HG03457 (cell line): ENCODE measurements at regions not wholly inside any gene's neighbourhood (a gene's known extent, or its start where the extent isn't known, plus 50 kb on each side); places are given as distances from the start of the nearest gene placed in this dataset.
"Not testable (repeated sequence)": the region's sequence is repeated elsewhere in the genome, so short reads cannot be mapped to it uniquely, and the experiment has no call there.

Source experiments
- ATAC-seq: cut with Tn5 transposase; IDR thresholded peaks from one replicate; pipeline ENCODE4 v1.9.1; 2021; ENCODE audit warnings: moderate number of reproducible peaks; ENCODE audit not compliant: unreplicated experiment

DNA sequence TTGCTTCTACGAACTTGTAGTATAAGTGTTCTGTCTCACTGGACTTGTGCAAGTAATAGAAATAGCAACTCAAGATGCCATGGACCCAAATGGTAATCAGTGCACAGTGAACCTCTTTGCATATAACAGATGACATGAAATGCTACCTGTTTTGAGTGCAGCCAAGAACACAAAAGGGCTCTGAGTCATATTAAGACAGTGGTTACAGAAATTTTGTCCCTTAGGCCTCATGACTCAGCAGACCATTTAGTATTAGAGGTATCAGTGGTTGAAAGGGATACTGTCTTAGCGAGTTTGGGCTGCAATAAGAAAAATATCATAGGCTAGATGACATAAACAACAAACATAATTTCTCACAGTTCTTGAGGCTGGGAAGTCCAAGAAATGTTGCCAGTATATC lies 502.9 kb upstream of the PCDH10 start:
- ATAC-seq, result peak; percentile 86

- ATAC-seq, result no peak
Measured at GRCh38 chr4:132651196-132651595, 497.9 kb upstream of the PCDH10 start.

- no peak for ATAC-seq
Measured at GRCh38 chr4:132660181-132660580, 488.9 kb upstream of the PCDH10 start.

DNA sequence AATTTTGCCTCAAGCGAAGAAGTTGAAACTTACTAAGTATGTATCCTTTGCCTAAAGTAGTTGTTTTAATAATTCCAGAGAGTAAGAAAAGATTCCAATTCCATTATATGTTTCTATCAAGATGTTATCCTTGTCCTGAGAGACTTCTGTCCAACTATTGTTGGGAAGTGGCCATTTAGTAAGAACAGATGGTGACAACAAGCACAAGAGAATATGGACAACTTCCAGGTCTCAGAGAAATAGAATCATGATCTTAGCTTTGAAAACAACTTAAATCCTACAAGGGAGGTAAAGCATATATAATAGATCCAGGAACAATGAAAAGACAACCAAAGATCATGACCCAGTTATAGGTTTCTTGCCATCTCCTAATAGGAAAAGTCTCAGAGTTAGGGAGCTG lies 486.6 kb upstream of the PCDH10 start:
- no peak for ATAC-seq

DNA sequence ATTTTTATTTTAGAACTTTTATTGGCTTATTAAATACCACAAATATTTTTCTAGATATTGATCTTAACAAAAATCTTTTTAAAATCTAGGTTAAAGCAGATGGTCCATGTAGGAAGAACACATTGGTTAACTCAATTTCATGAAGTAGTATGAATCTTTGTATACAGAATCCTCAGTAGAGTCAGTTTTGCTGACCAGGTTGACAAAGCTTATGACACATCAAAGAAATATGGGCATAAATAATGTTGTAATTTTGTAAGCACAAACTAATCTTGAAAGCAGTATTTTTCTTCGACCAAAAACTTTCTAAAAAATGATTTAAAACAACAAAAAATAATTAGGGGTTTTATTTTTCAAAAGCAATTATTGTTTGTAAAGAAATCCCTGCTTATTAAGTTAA lies 479.3 kb upstream of the PCDH10 start:
- ATAC-seq, result no peak

GRCh38 chr4:132670557-132670956 lies 478.5 kb upstream of the PCDH10 start:
- ATAC-seq, result no peak

GRCh38 chr4:132683957-132684356 lies 465.1 kb upstream of the PCDH10 start:
- no peak for ATAC-seq

DNA sequence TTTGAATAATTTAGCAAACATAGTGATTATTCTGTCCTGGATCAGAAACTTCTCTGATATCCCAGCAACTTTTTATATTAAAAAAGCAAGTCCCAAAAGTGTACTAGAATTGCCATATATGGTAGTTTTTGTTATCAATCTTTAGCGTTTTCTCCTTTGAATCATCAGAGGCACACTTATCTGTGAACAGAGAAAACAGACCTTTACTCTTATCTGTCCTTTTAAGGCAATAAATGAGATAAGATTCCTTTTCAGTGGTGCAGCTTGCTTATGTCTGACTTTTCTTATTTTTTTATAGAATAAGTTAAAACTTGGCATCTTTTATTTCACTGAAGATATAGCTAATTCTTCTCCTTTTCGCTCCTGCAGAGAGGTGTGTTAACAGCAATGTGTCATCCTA lies 458.1 kb upstream of the PCDH10 start:
- ATAC-seq, result no peak

DNA sequence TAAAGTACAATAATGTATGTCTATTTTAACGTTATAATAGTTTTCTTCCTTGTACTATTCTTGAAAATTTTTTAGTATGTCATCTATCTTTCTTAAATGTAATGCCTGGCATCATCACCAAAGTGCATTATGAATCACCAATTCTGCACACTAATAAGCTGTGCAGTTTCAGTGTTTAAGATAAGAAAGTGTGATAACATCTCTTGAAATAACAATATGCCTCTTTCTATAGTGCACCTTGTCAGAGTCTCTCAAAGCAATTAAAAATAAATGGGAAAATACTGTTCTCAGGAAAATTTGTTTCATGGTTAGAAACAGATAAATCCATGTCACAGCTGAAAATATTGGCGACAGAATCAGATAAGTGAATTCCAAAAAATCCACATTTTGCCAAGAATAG lies 457.4 kb upstream of the PCDH10 start:
- no peak for ATAC-seq

- ATAC-seq, result no peak
Measured at GRCh38 chr4:132694775-132695174, 454.3 kb upstream of the PCDH10 start.

DNA sequence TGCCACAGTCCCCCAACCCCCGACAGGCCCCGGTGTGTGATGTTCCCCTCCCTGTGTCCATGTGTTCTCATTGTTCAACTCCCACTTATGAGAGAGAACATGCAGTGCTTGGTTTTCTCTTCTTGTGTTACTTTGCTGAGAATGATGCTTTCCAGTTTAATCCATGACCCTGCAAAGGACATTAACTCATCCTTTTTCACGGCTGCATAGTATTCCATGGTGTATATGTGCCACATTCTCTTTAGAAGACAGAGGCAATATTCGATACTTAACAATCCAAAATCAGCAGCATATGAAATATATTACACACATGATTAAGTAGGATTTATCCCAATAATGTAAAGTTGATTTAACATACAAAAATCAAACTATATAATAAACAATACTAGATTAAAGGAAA lies 451.6 kb upstream of the PCDH10 start:
- not testable (repeated sequence) for ATAC-seq

GRCh38 chr4:132707955-132708354 lies 441.1 kb upstream of the PCDH10 start:
- ATAC-seq, result no peak

DNA sequence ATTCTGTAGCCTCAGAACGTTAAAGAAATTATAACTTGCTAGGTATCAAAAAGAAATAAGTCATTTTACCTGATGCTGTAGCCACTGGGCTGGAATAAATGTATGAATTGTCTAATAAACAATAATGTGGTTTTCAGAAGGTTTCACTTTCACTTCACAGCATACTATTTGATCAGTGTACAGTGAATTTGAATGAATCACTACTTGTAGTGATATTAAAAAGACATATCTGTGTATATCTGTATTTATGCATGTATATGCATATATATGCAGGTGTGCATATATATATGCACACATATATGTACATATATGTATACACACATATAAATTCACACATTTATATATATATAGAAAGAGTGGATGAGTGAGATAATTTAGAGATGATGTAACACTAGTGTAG lies 440.0 kb upstream of the PCDH10 start:
- no peak for ATAC-seq

GRCh38 chr4:132710971-132711370 lies 438.1 kb upstream of the PCDH10 start:
- ATAC-seq, result no peak

GRCh38 chr4:132737344-132737743 lies 411.8 kb upstream of the PCDH10 start:
- ATAC-seq, result no peak

DNA sequence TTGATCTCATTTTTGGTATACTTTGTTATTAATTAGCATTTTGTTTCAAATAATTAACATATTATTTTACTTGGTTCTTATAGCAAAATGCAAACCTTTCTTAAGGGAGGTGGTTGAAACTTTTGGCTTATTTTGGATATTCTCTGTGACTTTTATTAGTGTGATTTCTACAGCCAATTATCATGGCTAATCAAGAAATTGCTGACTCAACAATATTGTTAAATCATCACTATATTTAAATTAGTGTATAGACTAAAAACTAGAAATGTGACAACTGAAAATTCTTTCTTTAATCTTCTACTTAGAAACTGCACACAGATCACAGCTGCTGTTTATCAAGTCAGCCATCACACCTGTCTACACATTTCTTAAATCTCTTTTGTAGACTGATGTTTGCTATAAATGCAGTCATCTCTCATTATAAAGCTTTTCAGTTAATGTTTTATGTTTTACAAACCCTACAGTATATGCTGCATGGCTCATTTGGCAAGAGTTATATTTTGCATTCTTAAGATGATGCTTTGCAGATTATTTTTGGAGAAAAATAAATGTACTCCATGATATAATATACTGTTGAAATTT lies 389.8 kb upstream of the PCDH10 start:
- no peak for ATAC-seq

GRCh38 chr4:132763465-132763864 lies 385.6 kb upstream of the PCDH10 start:
- no peak for ATAC-seq

GRCh38 chr4:132767901-132768300 lies 381.2 kb upstream of the PCDH10 start:
- no peak for ATAC-seq

- ATAC-seq, result no peak
Measured at GRCh38 chr4:132770776-132771175, 378.3 kb upstream of the PCDH10 start.

GRCh38 chr4:132792310-132792709 lies 356.8 kb upstream of the PCDH10 start:
- ATAC-seq, result no peak

GRCh38 chr4:132797856-132798255 lies 351.2 kb upstream of the PCDH10 start:
- no peak for ATAC-seq

DNA sequence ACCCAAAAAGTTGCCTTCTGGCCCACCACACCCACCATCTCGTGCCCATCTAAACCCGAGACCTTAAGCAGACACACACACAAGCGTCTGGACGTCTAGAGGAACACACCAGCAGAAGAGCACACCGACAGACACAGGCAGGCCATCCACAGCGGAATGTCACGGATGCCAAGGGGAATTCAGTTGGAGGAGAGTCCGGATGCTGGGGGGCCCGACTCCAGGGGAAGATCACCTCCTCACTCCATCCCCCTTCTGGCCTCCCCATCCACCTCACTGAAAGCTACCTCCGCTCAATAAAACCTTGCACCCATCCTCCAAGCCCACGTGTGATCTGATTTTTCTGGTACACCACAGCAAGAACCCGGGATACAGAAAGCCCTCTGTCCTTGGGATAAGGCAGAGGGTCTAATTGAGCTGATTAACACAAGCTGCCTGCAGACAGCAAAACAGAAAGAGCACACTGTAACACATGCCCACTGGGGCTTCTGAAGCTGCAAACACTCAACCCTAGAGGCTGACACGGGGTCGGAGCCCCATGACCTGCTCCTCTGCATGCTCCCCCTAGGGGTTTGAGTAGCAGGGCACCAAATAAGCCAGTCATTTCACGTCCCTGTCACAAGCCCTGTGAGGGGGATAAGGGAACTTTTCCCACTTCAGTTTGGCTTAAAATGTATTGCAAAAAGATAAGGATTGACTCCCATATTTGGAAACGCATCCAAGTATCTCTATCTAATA lies 339.6 kb upstream of the PCDH10 start:
- no peak for ATAC-seq

DNA sequence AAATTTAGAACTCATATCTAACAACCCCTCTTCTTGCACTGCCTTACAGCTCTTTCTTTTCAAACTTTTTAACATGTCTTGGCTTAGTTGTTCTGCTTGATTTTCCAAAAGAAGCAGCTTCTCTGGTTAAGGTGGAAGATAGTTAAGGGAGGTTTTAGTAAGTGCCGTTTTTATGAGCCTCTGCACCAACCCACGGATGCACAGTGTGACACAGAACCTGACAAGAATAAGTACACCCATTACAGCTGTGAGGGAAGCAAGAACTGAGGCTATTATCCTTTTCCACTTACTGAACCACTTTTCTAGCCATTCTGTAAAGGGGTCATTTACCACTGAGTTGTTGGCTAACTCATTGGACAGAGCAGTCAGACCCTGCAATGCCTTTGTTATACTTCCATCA lies 336.0 kb upstream of the PCDH10 start:
- not testable (repeated sequence) for ATAC-seq
